Right lobe of liver (tissue), 4 donors: ENCODE measurements at regions not wholly inside any gene's neighbourhood (a gene's known extent, or its start where the extent isn't known, plus 50 kb on each side); places are given as distances from the start of the nearest gene placed in this dataset.

ENCODE experiments used
- CTCF ChIP-seq, 4 donors: fragments of 200-600 bp in 3 of 4; fragments of 450-650 bp in 1 of 4; IDR thresholded peaks; one replicate each; pipeline versions ENCODE4 v1.5.1 to v1.8.0; 2016 to 2022; ENCODE audit warnings: antibody characterized with exemption in 4 of 4, mild to moderate bottlenecking in 2 of 4
- POLR2A ChIP-seq: fragments of 450-650 bp; IDR thresholded peaks from one replicate; pipeline ENCODE4 v1.6.1; 2017; ENCODE audit warnings: antibody characterized with exemption, mild to moderate bottlenecking
- donor health status: DM: no; HTN: no; CAD: no.
- donor health status: DM: no; HTN: no; CAD: no.
- donor health status: DM: no; HTN: yes; CAD: no.

- no peak for TF ChIP-seq CTCF (IDR thresholded peaks at IDR 0.05)
- TF ChIP-seq POLR2A, result no peak
Measured at GRCh38 chr13:72653506-72653905, 73.9 kb downstream of the MZT1 start.
